ENCODE measurements at regions not wholly inside any gene's neighbourhood (a gene's known extent, or its start where the extent isn't known, plus 50 kb on each side); places are given as distances from the start of the nearest gene placed in this dataset.

DNA sequence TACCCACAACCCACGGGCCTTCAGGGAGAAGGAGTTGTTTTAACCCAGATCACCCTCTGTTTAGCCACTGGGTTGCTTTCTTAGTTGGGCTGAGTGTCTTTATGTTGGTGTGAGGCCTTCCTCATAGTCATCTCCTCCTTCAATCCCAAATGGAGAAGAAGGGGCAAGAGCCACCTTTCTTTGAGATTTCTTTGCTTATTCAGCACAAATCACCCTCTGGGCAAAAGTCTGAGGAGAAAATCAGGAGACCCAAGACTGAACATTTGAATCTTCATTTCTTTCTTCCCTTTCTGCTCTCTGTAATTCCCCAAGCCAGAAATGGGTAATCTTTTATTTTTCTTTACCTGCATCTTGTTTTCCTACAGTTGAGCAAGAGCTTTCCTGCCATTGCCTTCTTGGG lies 329.0 kb downstream of the TLE4 start:
- no peak overlapping the region for H3K4me3 ChIP-seq
- no peaks in the 10 kb centered on the region for H3K79me2 ChIP-seq (ENCODE audit: control insufficient read depth, insufficient read depth, low read length)
- in situ Hi-C loops (cut with MboI) (no loop called here), intact Hi-C loops (cut with micrococcal nuclease) (no loop called here)
- DNase-seq (ENCODE audit: extremely low read depth in 1 of 4, low spot score in 3 of 4) (no peak), FAIRE-seq (no peak), ATAC-seq (no peak)
- H3K9ac ChIP-seq (ENCODE audit: insufficient read depth in 1 of 2, low read depth in 2 of 2, low read length in 2 of 2), result no peak overlapping the region
- ChIA-PET CTCF (ENCODE audit: low intra/inter-chr PET ratio) (no interaction called here), POLR2A (no interaction called here)
- no peak overlapping the region for H3K27ac ChIP-seq (ENCODE audit: extremely low read depth, low read depth, low read length)
- no peaks in the 10 kb centered on the region for H3K27me3 ChIP-seq (ENCODE audit: control insufficient read depth in 2 of 2, insufficient read depth in 2 of 2, low read length in 2 of 2)
- H3K9me3 ChIP-seq (replicated peaks; ENCODE audit: control insufficient read depth, insufficient read depth, low read depth, low read length), result no peaks in the 10 kb centered on the region
- H4K20me1 ChIP-seq (replicated peaks; ENCODE audit: control insufficient read depth, insufficient read depth, low read length), result no peaks in the 10 kb centered on the region
- no peaks in the 10 kb centered on the region for H3K9me1 ChIP-seq (ENCODE audit: control insufficient read depth, insufficient read depth, low read length)
- H3K36me3 ChIP-seq (ENCODE audit: control insufficient read depth, insufficient read depth, low read length), result no peaks in the 10 kb centered on the region
- H2AFZ ChIP-seq (ENCODE audit: low read depth, low read length), result no peak overlapping the region
- H3K4me1 ChIP-seq (replicated peaks in 1 of 2; ENCODE audit: control insufficient read depth in 2 of 2, insufficient read depth in 2 of 2, low read length in 2 of 2), result no peaks in the 10 kb centered on the region
- BruUV-seq (replicated peaks), result no TSS peak
- H3K4me2 ChIP-seq (ENCODE audit: insufficient read depth, low read length), result no peak overlapping the region
- no peak for TF ChIP-seq SRSF3 (IDR thresholded peaks at IDR 0.05; ENCODE audit: insufficient read depth, low read length)
- TF ChIP-seq DEAF1 (CRISPR knock-in tag; IDR thresholded peaks at IDR 0.05), result no peak
- TF ChIP-seq, protein P1, sequence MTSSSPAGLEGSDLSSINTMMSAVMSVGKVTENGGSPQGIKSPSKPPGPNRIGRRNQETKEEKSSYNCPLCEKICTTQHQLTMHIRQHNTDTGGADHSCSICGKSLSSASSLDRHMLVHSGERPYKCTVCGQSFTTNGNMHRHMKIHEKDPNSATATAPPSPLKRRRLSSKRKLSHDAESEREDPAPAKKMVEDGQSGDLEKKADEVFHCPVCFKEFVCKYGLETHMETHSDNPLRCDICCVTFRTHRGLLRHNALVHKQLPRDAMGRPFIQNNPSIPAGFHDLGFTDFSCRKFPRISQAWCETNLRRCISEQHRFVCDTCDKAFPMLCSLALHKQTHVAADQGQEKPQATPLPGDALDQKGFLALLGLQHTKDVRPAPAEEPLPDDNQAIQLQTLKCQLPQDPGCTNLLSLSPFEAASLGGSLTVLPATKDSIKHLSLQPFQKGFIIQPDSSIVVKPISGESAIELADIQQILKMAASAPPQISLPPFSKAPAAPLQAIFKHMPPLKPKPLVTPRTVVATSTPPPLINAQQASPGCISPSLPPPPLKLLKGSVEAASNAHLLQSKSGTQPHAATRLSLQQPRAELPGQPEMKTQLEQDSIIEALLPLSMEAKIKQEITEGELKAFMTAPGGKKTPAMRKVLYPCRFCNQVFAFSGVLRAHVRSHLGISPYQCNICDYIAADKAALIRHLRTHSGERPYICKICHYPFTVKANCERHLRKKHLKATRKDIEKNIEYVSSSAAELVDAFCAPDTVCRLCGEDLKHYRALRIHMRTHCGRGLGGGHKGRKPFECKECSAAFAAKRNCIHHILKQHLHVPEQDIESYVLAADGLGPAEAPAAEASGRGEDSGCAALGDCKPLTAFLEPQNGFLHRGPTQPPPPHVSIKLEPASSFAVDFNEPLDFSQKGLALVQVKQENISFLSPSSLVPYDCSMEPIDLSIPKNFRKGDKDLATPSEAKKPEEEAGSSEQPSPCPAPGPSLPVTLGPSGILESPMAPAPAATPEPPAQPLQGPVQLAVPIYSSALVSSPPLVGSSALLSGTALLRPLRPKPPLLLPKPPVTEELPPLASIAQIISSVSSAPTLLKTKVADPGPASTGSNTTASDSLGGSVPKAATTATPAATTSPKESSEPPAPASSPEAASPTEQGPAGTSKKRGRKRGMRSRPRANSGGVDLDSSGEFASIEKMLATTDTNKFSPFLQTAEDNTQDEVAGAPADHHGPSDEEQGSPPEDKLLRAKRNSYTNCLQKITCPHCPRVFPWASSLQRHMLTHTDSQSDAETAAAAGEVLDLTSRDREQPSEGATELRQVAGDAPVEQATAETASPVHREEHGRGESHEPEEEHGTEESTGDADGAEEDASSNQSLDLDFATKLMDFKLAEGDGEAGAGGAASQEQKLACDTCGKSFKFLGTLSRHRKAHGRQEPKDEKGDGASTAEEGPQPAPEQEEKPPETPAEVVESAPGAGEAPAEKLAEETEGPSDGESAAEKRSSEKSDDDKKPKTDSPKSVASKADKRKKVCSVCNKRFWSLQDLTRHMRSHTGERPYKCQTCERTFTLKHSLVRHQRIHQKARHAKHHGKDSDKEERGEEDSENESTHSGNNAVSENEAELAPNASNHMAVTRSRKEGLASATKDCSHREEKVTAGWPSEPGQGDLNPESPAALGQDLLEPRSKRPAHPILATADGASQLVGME (CRISPR knock-in tag; IDR thresholded peaks at IDR 0.05), result no peak
- no peak for TF ChIP-seq HMG20A (CRISPR knock-in tag; conservative IDR thresholded peaks at IDR 0.05)
- WGBS (ENCODE audit: insufficient coverage, low coverage, missing lambda C conversion rate), result 0% methylated on average over 1 of the region's 1 CpG
